Activated CD8-positive, alpha-beta memory T cell treated with anti-CD3 and anti-CD28 coated beads, Interleukin-2, amount 50 U/mL, for 1 hour (primary cell): ENCODE measurements at regions not wholly inside any gene's neighbourhood (a gene's known extent, or its start where the extent isn't known, plus 50 kb on each side); places are given as distances from the start of the nearest gene placed in this dataset.
"Not testable (repeated sequence)": the region's sequence is repeated elsewhere in the genome, so short reads cannot be mapped to it uniquely, and the experiment has no call there.

Experiments
- DNase-seq: peaks from one replicate; pipeline ENCODE4 v3.0.0-alpha.2; 2020; ENCODE audit errors: extremely low read depth

- no peak for DNase-seq
These were observed 129.8 kb upstream of the COL5A2 start for GRCh38 chr2:189309331-189309730.

GRCh38 chr2:189312211-189312610 is 129.1 kb upstream of the WDR75 start:
- DNase-seq = no peak

- no peak for DNase-seq
These were observed 128.6 kb upstream of the WDR75 start for GRCh38 chr2:189312643-189313042.

GRCh38 chr2:189318761-189319160 is 122.5 kb upstream of the WDR75 start:
- no peak for DNase-seq

- not testable (repeated sequence) for DNase-seq
These were observed 121.8 kb upstream of the WDR75 start for GRCh38 chr2:189319424-189319823.

- DNase-seq = no peak
These were observed 113.1 kb upstream of the WDR75 start for GRCh38 chr2:189327879-189328847.

- DNase-seq = no peak
These were observed 112.4 kb upstream of the WDR75 start for GRCh38 chr2:189328848-189329245.

GRCh38 chr2:189336276-189336975 is 104.8 kb upstream of the WDR75 start:
- no peak for DNase-seq

GRCh38 chr2:189337656-189338055 is 103.6 kb upstream of the WDR75 start:
- no peak for DNase-seq

- DNase-seq = no peak
These were observed 103.2 kb upstream of the WDR75 start for GRCh38 chr2:189338115-189338514.

- DNase-seq = no peak
These were observed 100.2 kb upstream of the WDR75 start for GRCh38 chr2:189341077-189341476.

- no peak for DNase-seq
These were observed 97.2 kb upstream of the WDR75 start for GRCh38 chr2:189344043-189344442.

- DNase-seq = no peak
These were observed 93.7 kb upstream of the WDR75 start for GRCh38 chr2:189347540-189347939.

GRCh38 chr2:189348369-189348768 is 92.9 kb upstream of the WDR75 start:
- no peak for DNase-seq

GRCh38 chr2:189350540-189351209 is 90.6 kb upstream of the WDR75 start:
- DNase-seq = no peak

- not testable (repeated sequence) for DNase-seq
These were observed 89.3 kb upstream of the WDR75 start for GRCh38 chr2:189351933-189352332.

GRCh38 chr2:189357375-189357774 is 83.9 kb upstream of the WDR75 start:
- DNase-seq = not testable (repeated sequence)

- no peak for DNase-seq
These were observed 80.4 kb upstream of the WDR75 start for GRCh38 chr2:189360861-189361260.

- DNase-seq = no peak
These were observed 79.0 kb upstream of the WDR75 start for GRCh38 chr2:189362283-189362682.

- no peak for DNase-seq
These were observed 77.7 kb upstream of the WDR75 start for GRCh38 chr2:189363559-189363958.

- DNase-seq = no peak
These were observed 76.7 kb upstream of the WDR75 start for GRCh38 chr2:189364607-189365006.

GRCh38 chr2:189366349-189366748 is 74.9 kb upstream of the WDR75 start:
- no peak for DNase-seq
